Endothelial cell of umbilical vein (primary cell): ENCODE measurements at regions not wholly inside any gene's neighbourhood (a gene's known extent, or its start where the extent isn't known, plus 50 kb on each side); places are given as distances from the start of the nearest gene placed in this dataset.

Experiments used
- BruUV-seq: library from RNA; stranded (reverse); fragments of 400-500 nt; replicated peaks from 2 replicates; lab custom pipeline; 2021; lab: Mats Ljungman, UMichigan
- CTCF ChIA-PET: fragments of 300-600, 350-600 bp; sonication (Branson Sonifier 250); formaldehyde crosslinking; loops from one replicate; lab custom pipeline; 2021; ENCODE audit warnings: antibody characterized with exemption, inconsistent platforms; lab: Charles Lee
- POLR2A ChIA-PET: fragments of 300-600, 350-600 bp; sonication (Branson Sonifier 250); formaldehyde crosslinking; loops from one replicate; lab custom pipeline; 2021; ENCODE audit warnings: antibody characterized with exemption, inconsistent platforms; lab: Charles Lee
- DNase-seq: peaks from one replicate; pipeline ENCODE4 v3.0.0-alpha.2; 2011; ENCODE audit warnings: low read depth, low spot score
- FAIRE-seq: peaks from 2 replicates; lab custom pipeline; 2011; peaks lifted over from hg19 to GRCh38; lab: Jason Lieb, UNC
- H2AFZ ChIP-seq: 2 replicates; pipeline ENCODE4 v1.6.0; 2012; ENCODE audit warnings: low read depth, low read length, control low read depth, inconsistent platforms
- H3K27ac ChIP-seq: 2 replicates; pipeline ENCODE4 v1.5.1; 2011; ENCODE audit warnings: low read depth, mild to moderate bottlenecking, control low read depth, low read length, moderate library complexity; ENCODE audit not compliant: insufficient read depth
- H3K27me3 ChIP-seq, 2 experiments: 2 replicates each; pipeline versions ENCODE4 v1.6.0 to v1.6.1; 2011; ENCODE audit warnings: low read length in 2 of 2, mixed read lengths in 1 of 2; ENCODE audit not compliant: control insufficient read depth in 2 of 2, insufficient read depth in 2 of 2
- H3K36me3 ChIP-seq, 2 experiments: 2 replicates in 1 of 2; 3 replicates in 1 of 2; pipeline ENCODE4 v1.5.1; 2011; ENCODE audit warnings: low read length in 2 of 2, mild to moderate bottlenecking in 1 of 2, moderate library complexity in 1 of 2; ENCODE audit not compliant: control insufficient read depth in 2 of 2, insufficient read depth in 2 of 2; ENCODE audit errors: extremely low read depth in 1 of 2
- H3K4me1 ChIP-seq: 3 replicates; pipeline ENCODE4 v1.5.1; 2011; ENCODE audit warnings: mild to moderate bottlenecking, low read length; ENCODE audit not compliant: control insufficient read depth, insufficient read depth; ENCODE audit errors: extremely low read depth
- H3K4me2 ChIP-seq: 2 replicates; pipeline ENCODE4 v1.6.1; 2011; ENCODE audit warnings: low read length, control low read depth, mixed read lengths; ENCODE audit not compliant: insufficient read depth
- H3K4me3 ChIP-seq, 3 experiments: fragments of 200-600 bp in 1 of 3; sonication (generic), shearing (Covaris generic) in 1 of 3; replicated peaks in 1 of 3; 2 replicates each; pipeline ENCODE4 v1.5.1; 2011 to 2016; ENCODE audit warnings: control low read depth in 3 of 3, low read length in 3 of 3, mild to moderate bottlenecking in 2 of 3, inconsistent platforms in 1 of 3, low read depth in 1 of 3, moderate library complexity in 1 of 3; ENCODE audit not compliant: insufficient read depth in 1 of 3
- H3K79me2 ChIP-seq: 2 replicates; pipeline ENCODE4 v1.6.0; 2012; ENCODE audit warnings: low read length, inconsistent platforms; ENCODE audit not compliant: control insufficient read depth, insufficient read depth
- H3K9ac ChIP-seq: replicated peaks from 2 replicates; pipeline ENCODE3; 2011; ENCODE audit warnings: low read length, control low read depth; ENCODE audit not compliant: insufficient read depth; ENCODE audit errors: extremely low read depth
- H3K9me1 ChIP-seq: replicated peaks from 3 replicates; pipeline ENCODE4 v1.6.0; 2011; ENCODE audit warnings: mild to moderate bottlenecking, low read length; ENCODE audit not compliant: control insufficient read depth, insufficient read depth; ENCODE audit errors: extremely low read depth
- H3K9me3 ChIP-seq: replicated peaks from 2 replicates; pipeline ENCODE4 v1.5.1; 2012; ENCODE audit warnings: low read length, inconsistent platforms; ENCODE audit not compliant: control insufficient read depth, insufficient read depth
- H4K20me1 ChIP-seq: replicated peaks from 2 replicates; pipeline ENCODE3; 2011; ENCODE audit warnings: mild to moderate bottlenecking, low read length; ENCODE audit not compliant: control insufficient read depth, insufficient read depth; ENCODE audit errors: extremely low read depth
- EZH2 ChIP-seq: IDR thresholded peaks from 2 replicates; pipeline ENCODE4 v1.6.1; 2012; ENCODE audit warnings: borderline replicate concordance, low read depth, mild to moderate bottlenecking, moderate library complexity, low read length, inconsistent platforms; ENCODE audit not compliant: severe bottlenecking
- FOS ChIP-seq: IDR thresholded peaks from 2 replicates; pipeline ENCODE4 v1.6.1; 2011; ENCODE audit warnings: mild to moderate bottlenecking, low read length, moderate library complexity, borderline replicate concordance; ENCODE audit not compliant: insufficient read depth
- GATA2 ChIP-seq: IDR thresholded peaks from 2 replicates; pipeline ENCODE4 v1.7.0; 2011; ENCODE audit warnings: low read depth, mild to moderate bottlenecking, moderate library complexity, mixed read lengths, low read length; ENCODE audit not compliant: insufficient read length, insufficient read depth
- JUN ChIP-seq: IDR thresholded peaks from 2 replicates; pipeline ENCODE4 v1.6.1; 2011; ENCODE audit warnings: borderline replicate concordance, low read depth; ENCODE audit not compliant: insufficient read length, insufficient read depth
- MYC ChIP-seq: IDR thresholded peaks from one replicate; pipeline ENCODE4 v1.6.1; 2011; ENCODE audit warnings: mild to moderate bottlenecking, low read depth, low read length
- POLR2A ChIP-seq: IDR thresholded peaks from 2 replicates; pipeline ENCODE4 v1.6.1; 2012; ENCODE audit warnings: low read depth, mild to moderate bottlenecking, control low read depth, low read length
- POLR2AphosphoS5 ChIP-seq: IDR thresholded peaks from 2 replicates; pipeline ENCODE4 v1.6.1; 2012; ENCODE audit warnings: low read depth, mild to moderate bottlenecking, control low read depth, low read length, moderate library complexity; ENCODE audit not compliant: insufficient read depth
- dilution Hi-C: fragments of 300-500 bp; cut with MboI; formaldehyde crosslinking; loops from one replicate; pipeline ENCODE4 v1.15.0; 2019; ENCODE audit warnings: low sequenced_read_pairs; ENCODE audit not compliant: extremely low pct_ligation_motif_present
- intact Hi-C: fragments of 100-400 bp; cut with micrococcal nuclease; formaldehyde crosslinking; loops from one replicate; pipeline ENCODE4 v1.10.0; 2022
- TF ChIP-seq, protein P1 (sequence below): IDR thresholded peaks from 2 replicates; pipeline ENCODE4 v1.6.1; 2011; ENCODE audit not compliant: insufficient read depth, insufficient read length
- TF ChIP-seq, protein P2 (sequence below), 2 donors: IDR thresholded peaks; 1 replicate in 1 of 2; 2 replicates in 1 of 2; pipeline ENCODE4 v1.5.1; 2011; ENCODE audit warnings: low read length in 2 of 2, mild to moderate bottlenecking in 2 of 2, moderate library complexity in 2 of 2, control low read depth in 1 of 2, inconsistent platforms in 1 of 2, low read depth in 1 of 2; ENCODE audit not compliant: insufficient read depth in 1 of 2; ENCODE audit errors: extremely low read depth in 1 of 2

DNA sequence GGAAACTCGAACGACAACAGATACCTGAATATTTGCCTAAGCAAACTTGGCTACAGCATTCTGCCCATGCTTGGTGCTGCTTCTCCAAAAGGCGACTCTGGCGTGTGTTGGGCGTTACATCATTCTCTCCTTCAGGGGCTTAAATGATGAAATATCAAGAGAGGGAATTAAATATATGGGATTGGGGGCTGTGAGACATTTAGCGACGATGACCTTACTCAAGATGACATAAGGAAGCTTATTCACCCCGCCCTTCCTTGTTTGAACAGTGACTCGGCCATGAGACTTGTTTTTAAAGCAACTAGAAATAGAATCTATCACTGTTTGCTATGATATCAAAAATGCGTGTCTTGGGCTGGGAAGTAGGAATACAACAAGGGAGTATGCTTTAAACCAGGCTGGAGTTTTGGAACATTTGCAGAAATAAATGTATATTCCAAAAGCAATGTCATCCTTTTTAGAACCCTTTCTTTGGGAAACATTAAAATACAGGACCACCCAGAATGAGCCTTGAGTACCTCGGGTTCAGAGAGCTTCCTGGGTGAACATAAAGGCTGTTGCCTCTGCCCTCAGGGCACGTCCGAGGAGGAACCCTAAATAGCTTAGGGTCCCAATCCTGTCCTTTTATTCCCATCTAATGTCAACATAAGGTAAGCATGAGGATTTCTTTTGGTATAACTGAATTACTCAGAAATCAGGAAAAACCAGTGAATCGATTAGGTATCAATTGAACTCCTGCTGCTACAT lies 123.3 kb upstream of the SLC45A1 start:
- peak overlapping the region; percentile 49 for H2AFZ ChIP-seq
- peak; percentile 69 for FAIRE-seq

More for the DNA sequence above, 123.3 kb upstream of the SLC45A1 start:
- BruUV-seq, result TSS peak; percentile 95
- H4K20me1 ChIP-seq, result no peaks in the 10 kb centered on the region
- peak overlapping the region; percentile 27 for H3K4me2 ChIP-seq
- intact Hi-C loops, result loop anchor here (1.0 kb wide), 2 partner anchors 12 to 73 kb away; no protein-coding TSS in a partner anchor
- H3K4me3 ChIP-seq, result no peak overlapping the region
- H3K9ac ChIP-seq, result no peak overlapping the region
- no peaks in the 10 kb centered on the region for H3K79me2 ChIP-seq
- no peaks in the 10 kb centered on the region for H3K9me1 ChIP-seq
- peak; percentile 67 for DNase-seq
- ChIA-PET CTCF (interaction anchor here (0.9 to 1.1 kb wide), 3 partner anchors 12 to 73 kb away, joined by 3 read pairs; no protein-coding TSS in a partner anchor), POLR2A (no interaction called here)
- no peaks in the 10 kb centered on the region for H3K27me3 ChIP-seq
- dilution Hi-C loops, result no loop called here
- H3K9me3 ChIP-seq, result no peaks in the 10 kb centered on the region
- H3K36me3 ChIP-seq, result no peaks in the 10 kb centered on the region
- peak overlapping the region; percentile 55 for H3K27ac ChIP-seq
- H3K4me1 ChIP-seq, result peaks cover 24% of the 10 kb centered on the region
- peak; percentile 64 for TF ChIP-seq POLR2AphosphoS5
- no peak for TF ChIP-seq POLR2A
- no peak for TF ChIP-seq EZH2
- TF ChIP-seq GATA2, result peak; percentile 76
- TF ChIP-seq MYC, result no peak
- peak; percentile 88 for TF ChIP-seq FOS
- TF ChIP-seq, protein P1, sequence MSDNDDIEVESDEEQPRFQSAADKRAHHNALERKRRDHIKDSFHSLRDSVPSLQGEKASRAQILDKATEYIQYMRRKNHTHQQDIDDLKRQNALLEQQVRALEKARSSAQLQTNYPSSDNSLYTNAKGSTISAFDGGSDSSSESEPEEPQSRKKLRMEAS, result no peak
- peak; percentile 39 for TF ChIP-seq JUN
- TF ChIP-seq, protein P2, sequence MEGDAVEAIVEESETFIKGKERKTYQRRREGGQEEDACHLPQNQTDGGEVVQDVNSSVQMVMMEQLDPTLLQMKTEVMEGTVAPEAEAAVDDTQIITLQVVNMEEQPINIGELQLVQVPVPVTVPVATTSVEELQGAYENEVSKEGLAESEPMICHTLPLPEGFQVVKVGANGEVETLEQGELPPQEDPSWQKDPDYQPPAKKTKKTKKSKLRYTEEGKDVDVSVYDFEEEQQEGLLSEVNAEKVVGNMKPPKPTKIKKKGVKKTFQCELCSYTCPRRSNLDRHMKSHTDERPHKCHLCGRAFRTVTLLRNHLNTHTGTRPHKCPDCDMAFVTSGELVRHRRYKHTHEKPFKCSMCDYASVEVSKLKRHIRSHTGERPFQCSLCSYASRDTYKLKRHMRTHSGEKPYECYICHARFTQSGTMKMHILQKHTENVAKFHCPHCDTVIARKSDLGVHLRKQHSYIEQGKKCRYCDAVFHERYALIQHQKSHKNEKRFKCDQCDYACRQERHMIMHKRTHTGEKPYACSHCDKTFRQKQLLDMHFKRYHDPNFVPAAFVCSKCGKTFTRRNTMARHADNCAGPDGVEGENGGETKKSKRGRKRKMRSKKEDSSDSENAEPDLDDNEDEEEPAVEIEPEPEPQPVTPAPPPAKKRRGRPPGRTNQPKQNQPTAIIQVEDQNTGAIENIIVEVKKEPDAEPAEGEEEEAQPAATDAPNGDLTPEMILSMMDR (IDR thresholded peaks at IDR 0.05; ENCODE audit: extremely low read depth in 1 of 2, insufficient read depth in 1 of 2, low read depth in 1 of 2, low read length in 2 of 2), result no peak
